Endothelial cell of umbilical vein (primary cell): ENCODE measurements at regions not wholly inside any gene's neighbourhood (a gene's known extent, or its start where the extent isn't known, plus 50 kb on each side); places are given as distances from the start of the nearest gene placed in this dataset.

Experiments
- BruUV-seq: library from RNA; stranded (reverse); fragments of 400-500 nt; replicated peaks from 2 replicates; lab custom pipeline; 2021; lab: Mats Ljungman, UMichigan
- CTCF ChIA-PET: fragments of 300-600, 350-600 bp; sonication (Branson Sonifier 250); formaldehyde crosslinking; loops from one replicate; lab custom pipeline; 2021; ENCODE audit warnings: antibody characterized with exemption, inconsistent platforms; lab: Charles Lee
- POLR2A ChIA-PET: fragments of 300-600, 350-600 bp; sonication (Branson Sonifier 250); formaldehyde crosslinking; loops from one replicate; lab custom pipeline; 2021; ENCODE audit warnings: antibody characterized with exemption, inconsistent platforms; lab: Charles Lee
- DNase-seq: peaks from one replicate; pipeline ENCODE4 v3.0.0-alpha.2; 2011; ENCODE audit warnings: low read depth, low spot score
- FAIRE-seq: peaks from 2 replicates; lab custom pipeline; 2011; peaks lifted over from hg19 to GRCh38; lab: Jason Lieb, UNC
- H2AFZ ChIP-seq: 2 replicates; pipeline ENCODE4 v1.6.0; 2012; ENCODE audit warnings: low read depth, low read length, control low read depth, inconsistent platforms
- H3K27ac ChIP-seq: 2 replicates; pipeline ENCODE4 v1.5.1; 2011; ENCODE audit warnings: low read depth, mild to moderate bottlenecking, control low read depth, low read length, moderate library complexity; ENCODE audit not compliant: insufficient read depth
- H3K27me3 ChIP-seq, 2 experiments: 2 replicates each; pipeline versions ENCODE4 v1.6.0 to v1.6.1; 2011; ENCODE audit warnings: low read length in 2 of 2, mixed read lengths in 1 of 2; ENCODE audit not compliant: control insufficient read depth in 2 of 2, insufficient read depth in 2 of 2
- H3K36me3 ChIP-seq, 2 experiments: 2 replicates in 1 of 2; 3 replicates in 1 of 2; pipeline ENCODE4 v1.5.1; 2011; ENCODE audit warnings: low read length in 2 of 2, mild to moderate bottlenecking in 1 of 2, moderate library complexity in 1 of 2; ENCODE audit not compliant: control insufficient read depth in 2 of 2, insufficient read depth in 2 of 2; ENCODE audit errors: extremely low read depth in 1 of 2
- H3K4me1 ChIP-seq: 3 replicates; pipeline ENCODE4 v1.5.1; 2011; ENCODE audit warnings: mild to moderate bottlenecking, low read length; ENCODE audit not compliant: control insufficient read depth, insufficient read depth; ENCODE audit errors: extremely low read depth
- H3K4me2 ChIP-seq: 2 replicates; pipeline ENCODE4 v1.6.1; 2011; ENCODE audit warnings: low read length, control low read depth, mixed read lengths; ENCODE audit not compliant: insufficient read depth
- H3K4me3 ChIP-seq, 3 experiments: fragments of 200-600 bp in 1 of 3; sonication (generic), shearing (Covaris generic) in 1 of 3; replicated peaks in 1 of 3; 2 replicates each; pipeline ENCODE4 v1.5.1; 2011 to 2016; ENCODE audit warnings: control low read depth in 3 of 3, low read length in 3 of 3, mild to moderate bottlenecking in 2 of 3, inconsistent platforms in 1 of 3, low read depth in 1 of 3, moderate library complexity in 1 of 3; ENCODE audit not compliant: insufficient read depth in 1 of 3
- H3K79me2 ChIP-seq: 2 replicates; pipeline ENCODE4 v1.6.0; 2012; ENCODE audit warnings: low read length, inconsistent platforms; ENCODE audit not compliant: control insufficient read depth, insufficient read depth
- H3K9ac ChIP-seq: replicated peaks from 2 replicates; pipeline ENCODE3; 2011; ENCODE audit warnings: low read length, control low read depth; ENCODE audit not compliant: insufficient read depth; ENCODE audit errors: extremely low read depth
- H3K9me1 ChIP-seq: replicated peaks from 3 replicates; pipeline ENCODE4 v1.6.0; 2011; ENCODE audit warnings: mild to moderate bottlenecking, low read length; ENCODE audit not compliant: control insufficient read depth, insufficient read depth; ENCODE audit errors: extremely low read depth
- H3K9me3 ChIP-seq: replicated peaks from 2 replicates; pipeline ENCODE4 v1.5.1; 2012; ENCODE audit warnings: low read length, inconsistent platforms; ENCODE audit not compliant: control insufficient read depth, insufficient read depth
- H4K20me1 ChIP-seq: replicated peaks from 2 replicates; pipeline ENCODE3; 2011; ENCODE audit warnings: mild to moderate bottlenecking, low read length; ENCODE audit not compliant: control insufficient read depth, insufficient read depth; ENCODE audit errors: extremely low read depth
- EZH2 ChIP-seq: IDR thresholded peaks from 2 replicates; pipeline ENCODE4 v1.6.1; 2012; ENCODE audit warnings: borderline replicate concordance, low read depth, mild to moderate bottlenecking, moderate library complexity, low read length, inconsistent platforms; ENCODE audit not compliant: severe bottlenecking
- FOS ChIP-seq: IDR thresholded peaks from 2 replicates; pipeline ENCODE4 v1.6.1; 2011; ENCODE audit warnings: mild to moderate bottlenecking, low read length, moderate library complexity, borderline replicate concordance; ENCODE audit not compliant: insufficient read depth
- GATA2 ChIP-seq: IDR thresholded peaks from 2 replicates; pipeline ENCODE4 v1.7.0; 2011; ENCODE audit warnings: low read depth, mild to moderate bottlenecking, moderate library complexity, mixed read lengths, low read length; ENCODE audit not compliant: insufficient read length, insufficient read depth
- JUN ChIP-seq: IDR thresholded peaks from 2 replicates; pipeline ENCODE4 v1.6.1; 2011; ENCODE audit warnings: borderline replicate concordance, low read depth; ENCODE audit not compliant: insufficient read length, insufficient read depth
- MAX ChIP-seq: IDR thresholded peaks from 2 replicates; pipeline ENCODE4 v1.6.1; 2011; ENCODE audit not compliant: insufficient read depth, insufficient read length
- MYC ChIP-seq: IDR thresholded peaks from one replicate; pipeline ENCODE4 v1.6.1; 2011; ENCODE audit warnings: mild to moderate bottlenecking, low read depth, low read length
- POLR2A ChIP-seq: IDR thresholded peaks from 2 replicates; pipeline ENCODE4 v1.6.1; 2012; ENCODE audit warnings: low read depth, mild to moderate bottlenecking, control low read depth, low read length
- POLR2AphosphoS5 ChIP-seq: IDR thresholded peaks from 2 replicates; pipeline ENCODE4 v1.6.1; 2012; ENCODE audit warnings: low read depth, mild to moderate bottlenecking, control low read depth, low read length, moderate library complexity; ENCODE audit not compliant: insufficient read depth
- dilution Hi-C: fragments of 300-500 bp; cut with MboI; formaldehyde crosslinking; loops from one replicate; pipeline ENCODE4 v1.15.0; 2019; ENCODE audit warnings: low sequenced_read_pairs; ENCODE audit not compliant: extremely low pct_ligation_motif_present
- intact Hi-C: fragments of 100-400 bp; cut with micrococcal nuclease; formaldehyde crosslinking; loops from one replicate; pipeline ENCODE4 v1.10.0; 2022
- TF ChIP-seq, protein P1 (sequence below), 2 donors: IDR thresholded peaks; 1 replicate in 1 of 2; 2 replicates in 1 of 2; pipeline ENCODE4 v1.5.1; 2011; ENCODE audit warnings: low read length in 2 of 2, mild to moderate bottlenecking in 2 of 2, moderate library complexity in 2 of 2, control low read depth in 1 of 2, inconsistent platforms in 1 of 2, low read depth in 1 of 2; ENCODE audit not compliant: insufficient read depth in 1 of 2; ENCODE audit errors: extremely low read depth in 1 of 2

- Histone ChIP-seq H3K4me1 (no peaks in the 10 kb centered on the region), H3K9me3 (no peaks in the 10 kb centered on the region), H2AFZ (no peak overlapping the region), H4K20me1 (no peaks in the 10 kb centered on the region), H3K9me1 (no peaks in the 10 kb centered on the region), H3K4me3 (no peak overlapping the region), H3K27me3 (peaks cover 8 to 20% of the 10 kb centered on the region in 2 experiments), H3K36me3 (no peaks in the 10 kb centered on the region), H3K4me2 (no peak overlapping the region), H3K79me2 (no peaks in the 10 kb centered on the region), H3K9ac (no peak overlapping the region), H3K27ac (no peak overlapping the region)
- DNase-seq (no peak), FAIRE-seq (no peak)
- intact Hi-C loops, result no loop called here
- POLR2A ChIA-PET, result no interaction called here
- CTCF ChIA-PET, result no interaction called here
- no TSS peak for BruUV-seq
- dilution Hi-C loops, result no loop called here
- TF ChIP-seq FOS, result no peak
- no peak for TF ChIP-seq POLR2AphosphoS5
- no peak for TF ChIP-seq MYC
- no peak for TF ChIP-seq JUN
- no peak for TF ChIP-seq GATA2
- TF ChIP-seq POLR2A, result no peak
- TF ChIP-seq EZH2, result no peak
- no peak for TF ChIP-seq MAX
- TF ChIP-seq, protein P1, sequence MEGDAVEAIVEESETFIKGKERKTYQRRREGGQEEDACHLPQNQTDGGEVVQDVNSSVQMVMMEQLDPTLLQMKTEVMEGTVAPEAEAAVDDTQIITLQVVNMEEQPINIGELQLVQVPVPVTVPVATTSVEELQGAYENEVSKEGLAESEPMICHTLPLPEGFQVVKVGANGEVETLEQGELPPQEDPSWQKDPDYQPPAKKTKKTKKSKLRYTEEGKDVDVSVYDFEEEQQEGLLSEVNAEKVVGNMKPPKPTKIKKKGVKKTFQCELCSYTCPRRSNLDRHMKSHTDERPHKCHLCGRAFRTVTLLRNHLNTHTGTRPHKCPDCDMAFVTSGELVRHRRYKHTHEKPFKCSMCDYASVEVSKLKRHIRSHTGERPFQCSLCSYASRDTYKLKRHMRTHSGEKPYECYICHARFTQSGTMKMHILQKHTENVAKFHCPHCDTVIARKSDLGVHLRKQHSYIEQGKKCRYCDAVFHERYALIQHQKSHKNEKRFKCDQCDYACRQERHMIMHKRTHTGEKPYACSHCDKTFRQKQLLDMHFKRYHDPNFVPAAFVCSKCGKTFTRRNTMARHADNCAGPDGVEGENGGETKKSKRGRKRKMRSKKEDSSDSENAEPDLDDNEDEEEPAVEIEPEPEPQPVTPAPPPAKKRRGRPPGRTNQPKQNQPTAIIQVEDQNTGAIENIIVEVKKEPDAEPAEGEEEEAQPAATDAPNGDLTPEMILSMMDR (IDR thresholded peaks at IDR 0.05; ENCODE audit: extremely low read depth in 1 of 2, insufficient read depth in 1 of 2, low read depth in 1 of 2, low read length in 2 of 2), result no peak
Observed at GRCh38 chr3:168817177-168817576, 721.5 kb upstream of the GOLIM4 start.
